ENCODE measurements at regions not wholly inside any gene's neighbourhood (a gene's known extent, or its start where the extent isn't known, plus 50 kb on each side); places are given as distances from the start of the nearest gene placed in this dataset.

DNA sequence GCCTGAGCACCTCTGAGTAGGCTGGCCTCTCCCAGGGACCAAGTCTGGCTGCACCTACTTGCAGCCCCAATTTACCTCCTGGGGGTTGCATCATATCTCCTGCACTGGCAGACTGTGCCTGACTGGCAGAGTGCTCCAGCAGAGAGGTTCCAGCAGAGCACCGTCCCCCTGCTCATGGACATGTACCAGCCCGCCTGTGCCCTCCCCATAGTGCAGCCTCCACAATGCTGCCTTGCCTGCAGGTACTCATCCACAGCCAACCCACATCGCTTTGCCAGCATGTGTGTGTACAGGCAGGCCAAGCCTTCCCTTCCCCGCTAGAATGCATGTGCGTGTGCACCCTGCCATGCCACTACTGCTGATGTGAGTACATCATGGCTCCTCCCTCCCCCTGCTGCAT is 105.5 kb upstream of the NPSR1 start:
- Mint-ChIP-seq H3K27me3 (ENCODE audit: unreplicated experiment) (peaks cover 4% of the 10 kb centered on the region), H3K36me3 (ENCODE audit: unreplicated experiment) (no peaks in the 10 kb centered on the region), H3K9me3 (ENCODE audit: unreplicated experiment) (no peaks in the 10 kb centered on the region), H3K4me1 (ENCODE audit: low read depth, unreplicated experiment) (no peaks in the 10 kb centered on the region), H3K27ac (ENCODE audit: unreplicated experiment) (no peak overlapping the region), H3K4me3 (ENCODE audit: unreplicated experiment) (no peak overlapping the region)
- no peak for DNase-seq
- TF ChIP-seq, protein P1, sequence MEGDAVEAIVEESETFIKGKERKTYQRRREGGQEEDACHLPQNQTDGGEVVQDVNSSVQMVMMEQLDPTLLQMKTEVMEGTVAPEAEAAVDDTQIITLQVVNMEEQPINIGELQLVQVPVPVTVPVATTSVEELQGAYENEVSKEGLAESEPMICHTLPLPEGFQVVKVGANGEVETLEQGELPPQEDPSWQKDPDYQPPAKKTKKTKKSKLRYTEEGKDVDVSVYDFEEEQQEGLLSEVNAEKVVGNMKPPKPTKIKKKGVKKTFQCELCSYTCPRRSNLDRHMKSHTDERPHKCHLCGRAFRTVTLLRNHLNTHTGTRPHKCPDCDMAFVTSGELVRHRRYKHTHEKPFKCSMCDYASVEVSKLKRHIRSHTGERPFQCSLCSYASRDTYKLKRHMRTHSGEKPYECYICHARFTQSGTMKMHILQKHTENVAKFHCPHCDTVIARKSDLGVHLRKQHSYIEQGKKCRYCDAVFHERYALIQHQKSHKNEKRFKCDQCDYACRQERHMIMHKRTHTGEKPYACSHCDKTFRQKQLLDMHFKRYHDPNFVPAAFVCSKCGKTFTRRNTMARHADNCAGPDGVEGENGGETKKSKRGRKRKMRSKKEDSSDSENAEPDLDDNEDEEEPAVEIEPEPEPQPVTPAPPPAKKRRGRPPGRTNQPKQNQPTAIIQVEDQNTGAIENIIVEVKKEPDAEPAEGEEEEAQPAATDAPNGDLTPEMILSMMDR (IDR thresholded peaks at IDR 0.05; ENCODE audit: partially characterized antibody, unreplicated experiment), result no peak

DNA sequence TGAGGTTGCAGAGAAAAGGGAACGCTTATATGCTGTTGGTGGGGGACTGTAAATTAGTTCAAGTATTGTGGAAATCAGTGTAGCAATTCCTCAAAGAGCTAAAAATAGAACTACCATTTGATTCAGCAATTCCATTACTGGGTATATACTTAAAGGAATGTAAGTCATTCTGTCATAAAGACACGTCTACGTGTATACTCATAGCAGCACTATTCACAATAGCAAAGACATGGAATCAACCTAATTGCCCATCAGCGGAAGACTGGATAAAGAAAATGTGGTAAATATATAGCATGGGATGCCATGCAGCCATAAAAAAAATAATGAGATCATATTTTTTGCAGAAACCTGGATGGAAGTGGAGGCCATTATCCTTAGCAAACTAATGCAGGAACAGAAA is 100.0 kb upstream of the NPSR1 start:
- TF ChIP-seq, protein P1 (IDR thresholded peaks at IDR 0.05; ENCODE audit: partially characterized antibody, unreplicated experiment), result no peak
- Mint-ChIP-seq H3K36me3 (ENCODE audit: unreplicated experiment) (no peaks in the 10 kb centered on the region), H3K4me1 (ENCODE audit: low read depth, unreplicated experiment) (no peaks in the 10 kb centered on the region), H3K9me3 (ENCODE audit: unreplicated experiment) (peaks cover 2% of the 10 kb centered on the region), H3K27me3 (ENCODE audit: unreplicated experiment) (no peaks in the 10 kb centered on the region), H3K4me3 (ENCODE audit: unreplicated experiment) (no peak overlapping the region), H3K27ac (ENCODE audit: unreplicated experiment) (no peak overlapping the region)
- DNase-seq, result no peak

DNA sequence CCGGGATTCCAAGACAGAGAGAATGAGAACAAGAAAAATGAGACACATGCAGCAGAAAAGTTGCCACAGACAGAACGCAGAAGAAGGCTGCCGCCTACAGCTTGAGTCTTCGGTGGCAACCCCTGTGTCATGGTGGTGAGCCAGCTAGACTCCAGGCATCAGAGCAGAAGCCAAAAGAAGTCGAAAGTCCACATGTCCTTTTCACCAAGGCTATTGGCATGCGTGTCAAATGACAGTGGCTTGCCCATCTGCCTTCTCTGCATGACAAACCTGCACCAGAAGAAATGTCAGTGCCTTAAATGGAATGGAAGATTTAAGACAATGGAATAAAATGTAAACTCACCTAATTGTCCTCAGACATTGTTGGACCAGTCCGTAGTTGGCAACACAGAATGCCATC is 93.9 kb upstream of the NPSR1 start:
- Mint-ChIP-seq H3K4me1 (ENCODE audit: low read depth, unreplicated experiment) (no peaks in the 10 kb centered on the region), H3K4me3 (ENCODE audit: unreplicated experiment) (no peak overlapping the region)

DNA sequence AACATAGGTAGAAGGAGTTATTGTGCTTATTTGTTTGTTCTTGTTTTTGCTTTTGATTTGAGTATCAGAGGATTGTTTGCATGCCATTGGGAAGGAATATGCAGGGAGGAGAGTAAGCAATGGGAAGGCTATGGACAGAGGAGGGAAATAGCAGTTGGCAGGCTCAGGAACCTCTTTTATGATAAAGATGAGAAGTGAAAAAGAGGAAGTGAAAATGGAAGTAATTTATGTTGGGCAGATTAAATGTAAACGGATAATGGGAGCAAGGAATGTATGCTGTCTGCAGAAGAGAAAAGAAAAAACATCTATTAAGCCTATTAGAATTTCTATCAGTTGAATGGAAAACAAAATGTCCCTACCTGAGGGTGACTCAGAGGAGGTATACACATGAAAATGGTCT is 90.1 kb upstream of the NPSR1 start:
- Mint-ChIP-seq H3K27me3 (ENCODE audit: unreplicated experiment) (no peaks in the 10 kb centered on the region), H3K27ac (ENCODE audit: unreplicated experiment) (no peak overlapping the region), H3K4me1 (ENCODE audit: low read depth, unreplicated experiment) (no peaks in the 10 kb centered on the region), H3K4me3 (ENCODE audit: unreplicated experiment) (no peak overlapping the region), H3K36me3 (ENCODE audit: unreplicated experiment) (no peaks in the 10 kb centered on the region), H3K9me3 (ENCODE audit: unreplicated experiment) (no peaks in the 10 kb centered on the region)
- TF ChIP-seq, protein P1 (IDR thresholded peaks at IDR 0.05; ENCODE audit: partially characterized antibody, unreplicated experiment), result no peak
- DNase-seq, result no peak

More for the DNA sequence above, 93.9 kb upstream of the NPSR1 start:
- no peaks in the 10 kb centered on the region for H3K36me3 Mint-ChIP-seq (ENCODE audit: unreplicated experiment)
- H3K27me3 Mint-ChIP-seq (ENCODE audit: unreplicated experiment), result no peaks in the 10 kb centered on the region
- DNase-seq, result no peak
- no peak overlapping the region for H3K27ac Mint-ChIP-seq (ENCODE audit: unreplicated experiment)
- peaks cover 2% of the 10 kb centered on the region for H3K9me3 Mint-ChIP-seq (ENCODE audit: unreplicated experiment)
- TF ChIP-seq, protein P1 (IDR thresholded peaks at IDR 0.05; ENCODE audit: partially characterized antibody, unreplicated experiment), result no peak

DNA sequence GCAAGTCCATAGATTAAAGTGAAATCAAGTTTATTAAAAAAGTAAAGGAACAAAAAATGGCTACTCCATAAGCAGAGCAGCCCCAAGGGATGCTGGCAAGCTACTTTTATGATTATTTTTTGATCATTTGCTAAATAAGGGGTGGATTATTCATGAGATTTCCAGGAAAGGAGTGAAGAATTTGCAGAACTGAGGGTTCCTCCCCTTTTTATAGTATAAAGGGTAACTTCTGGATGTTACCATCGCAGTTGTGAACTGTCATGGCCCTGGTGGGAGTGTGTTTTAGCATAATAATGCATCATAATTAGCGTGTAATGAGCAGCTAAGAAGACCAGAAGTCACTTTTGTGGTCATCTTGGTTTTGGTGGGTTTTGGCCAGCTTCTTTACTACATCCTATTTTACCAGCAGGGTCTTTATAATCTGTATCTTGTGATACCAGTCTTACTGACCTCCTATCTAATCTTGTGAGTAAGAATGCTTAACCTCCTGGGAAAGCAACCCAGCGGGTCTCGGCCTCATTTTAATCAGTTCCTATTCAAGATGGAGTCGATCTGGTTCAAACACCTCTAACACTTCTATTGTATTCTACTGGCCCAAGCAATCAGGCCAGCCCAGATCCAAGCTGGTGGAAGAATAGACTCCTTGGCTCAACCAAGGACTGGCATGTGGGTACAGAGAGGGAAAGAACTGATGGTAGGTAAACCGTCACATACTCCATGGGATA is 87.9 kb upstream of the NPSR1 start:
- Mint-ChIP-seq H3K4me3 (ENCODE audit: unreplicated experiment) (no peak overlapping the region), H3K9me3 (ENCODE audit: unreplicated experiment) (no peaks in the 10 kb centered on the region), H3K27me3 (ENCODE audit: unreplicated experiment) (no peaks in the 10 kb centered on the region), H3K27ac (ENCODE audit: unreplicated experiment) (no peak overlapping the region), H3K4me1 (ENCODE audit: low read depth, unreplicated experiment) (no peaks in the 10 kb centered on the region), H3K36me3 (ENCODE audit: unreplicated experiment) (no peaks in the 10 kb centered on the region)
- no peak for DNase-seq
- TF ChIP-seq, protein P1 (IDR thresholded peaks at IDR 0.05; ENCODE audit: partially characterized antibody, unreplicated experiment), result no peak

Data from glutamatergic neuron (in vitro differentiated cells).